GM12865 (cell line): ENCODE measurements at regions not wholly inside any gene's neighbourhood (a gene's known extent, or its start where the extent isn't known, plus 50 kb on each side); places are given as distances from the start of the nearest gene placed in this dataset.
"Not testable (repeated sequence)": the region's sequence is repeated elsewhere in the genome, so short reads cannot be mapped to it uniquely, and the experiment has no call there.

ENCODE experiments used
- DNase-seq: peaks from one replicate; pipeline ENCODE4 v3.0.0; 2010; ENCODE audit warnings: low read depth
- H3K4me3 ChIP-seq: 2 replicates; pipeline ENCODE4 v1.5.1; 2011; ENCODE audit warnings: mild to moderate bottlenecking, low read depth, low read length, control low read depth
- TF ChIP-seq, protein P1 (sequence below): IDR thresholded peaks from 2 replicates; pipeline ENCODE4 v1.5.1; 2011; ENCODE audit warnings: low read length, control low read depth, low read depth, inconsistent platforms; ENCODE audit not compliant: insufficient read depth; ENCODE audit errors: missing control alignments

DNA sequence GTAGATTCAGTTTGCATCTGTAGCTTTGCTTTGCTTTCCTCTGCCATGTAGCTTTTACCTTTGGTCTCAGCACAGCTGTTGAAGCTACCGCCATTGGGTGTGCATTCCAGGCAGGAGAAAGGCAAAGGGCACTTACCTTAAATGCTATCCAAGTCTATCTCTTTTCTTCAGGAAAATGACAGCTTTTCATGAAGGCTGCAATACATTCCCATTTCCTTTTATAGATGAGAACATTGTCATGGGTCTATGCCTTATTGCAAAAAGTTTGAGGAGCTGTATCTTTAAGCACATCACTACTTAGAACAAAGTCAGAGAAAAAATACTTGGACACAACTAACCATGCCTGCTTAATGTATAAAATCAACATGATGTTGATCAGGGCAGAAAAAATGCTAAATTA lies 266.8 kb downstream of the DOK5 start:
- DNase-seq: no peak
- TF ChIP-seq, protein P1, sequence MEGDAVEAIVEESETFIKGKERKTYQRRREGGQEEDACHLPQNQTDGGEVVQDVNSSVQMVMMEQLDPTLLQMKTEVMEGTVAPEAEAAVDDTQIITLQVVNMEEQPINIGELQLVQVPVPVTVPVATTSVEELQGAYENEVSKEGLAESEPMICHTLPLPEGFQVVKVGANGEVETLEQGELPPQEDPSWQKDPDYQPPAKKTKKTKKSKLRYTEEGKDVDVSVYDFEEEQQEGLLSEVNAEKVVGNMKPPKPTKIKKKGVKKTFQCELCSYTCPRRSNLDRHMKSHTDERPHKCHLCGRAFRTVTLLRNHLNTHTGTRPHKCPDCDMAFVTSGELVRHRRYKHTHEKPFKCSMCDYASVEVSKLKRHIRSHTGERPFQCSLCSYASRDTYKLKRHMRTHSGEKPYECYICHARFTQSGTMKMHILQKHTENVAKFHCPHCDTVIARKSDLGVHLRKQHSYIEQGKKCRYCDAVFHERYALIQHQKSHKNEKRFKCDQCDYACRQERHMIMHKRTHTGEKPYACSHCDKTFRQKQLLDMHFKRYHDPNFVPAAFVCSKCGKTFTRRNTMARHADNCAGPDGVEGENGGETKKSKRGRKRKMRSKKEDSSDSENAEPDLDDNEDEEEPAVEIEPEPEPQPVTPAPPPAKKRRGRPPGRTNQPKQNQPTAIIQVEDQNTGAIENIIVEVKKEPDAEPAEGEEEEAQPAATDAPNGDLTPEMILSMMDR: no peak
- H3K4me3 ChIP-seq: no peak overlapping the region

DNA sequence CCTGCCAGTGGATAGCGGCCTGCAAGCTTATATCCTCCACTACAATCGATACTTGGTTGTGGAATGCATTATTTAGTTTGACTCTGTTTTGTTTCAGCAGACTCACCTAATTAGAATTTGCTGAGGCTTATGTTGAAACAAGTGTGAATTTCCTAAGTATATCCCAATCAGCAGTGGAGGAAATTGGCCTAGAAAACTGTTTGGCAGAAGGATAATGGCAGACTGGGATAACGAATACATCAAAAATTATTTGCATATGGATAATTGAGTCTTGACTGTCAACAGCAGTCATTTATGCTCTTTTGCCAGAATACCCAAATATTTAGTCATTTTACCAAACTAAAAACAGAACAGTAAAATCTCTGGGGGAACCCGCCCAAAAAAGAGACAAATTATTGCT lies 261.0 kb downstream of the DOK5 start:
- TF ChIP-seq, protein P1: no peak
- no peak overlapping the region for H3K4me3 ChIP-seq
- DNase-seq: no peak

GRCh38 chr20:54733687-54734086 lies 258.3 kb downstream of the DOK5 start:
- DNase-seq: no peak
- no peak overlapping the region for H3K4me3 ChIP-seq
- TF ChIP-seq, protein P1: no peak

- H3K4me3 ChIP-seq: no peak overlapping the region
- TF ChIP-seq, protein P1: no peak
- DNase-seq: no peak
These were observed 252.1 kb downstream of the DOK5 start for GRCh38 chr20:54727490-54727889.

- peak; percentile 2 for DNase-seq
- no peak overlapping the region for H3K4me3 ChIP-seq
- TF ChIP-seq, protein P1: peak; percentile 3
These were observed 251.4 kb downstream of the DOK5 start for GRCh38 chr20:54726687-54727300.

DNA sequence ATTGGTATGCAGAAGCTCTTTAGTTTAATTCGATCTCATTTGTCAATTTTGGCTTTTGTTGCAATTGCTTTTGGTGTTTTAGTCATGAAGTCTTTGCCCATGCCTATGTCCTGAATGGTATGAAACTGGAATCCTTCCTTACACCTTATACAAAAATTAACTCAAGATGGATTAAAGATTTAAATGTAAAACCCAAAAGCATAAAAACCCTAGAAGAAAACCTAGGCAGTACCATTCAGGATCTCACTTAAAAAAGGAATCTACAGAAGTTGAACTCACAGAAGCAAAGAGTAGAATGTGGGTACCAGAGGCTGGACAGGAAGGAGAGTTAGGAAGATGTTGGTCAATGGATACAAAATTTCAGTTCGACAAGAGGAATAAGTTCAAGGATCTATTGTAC lies 249.9 kb downstream of the DOK5 start:
- not testable (repeated sequence) for H3K4me3 ChIP-seq, DNase-seq

DNA sequence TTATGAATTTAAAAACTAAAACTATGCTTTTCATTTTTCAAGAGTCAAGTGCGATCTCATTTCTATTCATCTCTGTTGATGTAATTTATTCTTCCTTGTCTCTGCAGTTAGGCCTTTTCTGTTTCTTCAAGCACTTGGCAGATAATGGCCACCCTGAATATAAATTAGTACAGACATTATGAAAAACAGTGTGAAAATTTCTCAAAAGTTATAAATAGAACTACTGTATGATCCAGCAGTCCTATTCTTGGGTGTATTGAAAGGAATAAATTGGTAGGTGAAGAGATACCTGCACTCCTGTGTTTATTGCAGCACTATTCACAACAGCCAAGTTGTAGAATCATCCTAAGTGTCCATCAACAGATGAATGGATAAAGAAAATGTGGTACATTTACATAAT lies 248.3 kb downstream of the DOK5 start:
- TF ChIP-seq, protein P1: no peak
- H3K4me3 ChIP-seq: no peak overlapping the region
- no peak for DNase-seq

DNA sequence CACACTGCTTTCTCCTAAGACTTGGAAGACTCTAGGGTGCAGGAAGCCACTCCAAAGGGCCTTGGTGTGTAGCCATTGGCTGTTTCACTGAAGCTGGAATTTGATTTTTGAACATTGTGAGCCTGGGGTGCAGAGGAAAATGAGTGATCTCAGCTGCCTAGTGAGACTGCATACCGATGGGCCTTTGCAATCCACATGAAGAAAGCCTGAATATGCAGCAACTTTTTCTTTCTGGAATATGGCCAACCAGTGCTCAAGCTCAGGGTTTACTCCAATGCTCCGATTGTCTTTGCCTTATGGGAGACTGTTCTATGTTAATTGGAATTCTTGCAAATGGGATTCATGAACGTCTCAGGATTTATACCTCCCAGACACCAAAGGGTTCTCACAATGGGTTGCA lies 242.6 kb downstream of the DOK5 start:
- TF ChIP-seq, protein P1: no peak
- DNase-seq: no peak
- no peak overlapping the region for H3K4me3 ChIP-seq
